Loucy (cell line): ENCODE measurements at regions not wholly inside any gene's neighbourhood (a gene's known extent, or its start where the extent isn't known, plus 50 kb on each side); places are given as distances from the start of the nearest gene placed in this dataset.

Experiments used
- EZH2phosphoT487 ChIP-seq: fragments of 200-600 bp; IDR thresholded peaks from 2 replicates; pipeline ENCODE4 v1.6.1; 2018; ENCODE audit warnings: antibody characterized with exemption, mild to moderate bottlenecking, moderate library complexity, borderline replicate concordance
- TF ChIP-seq, protein P1 (sequence below): fragments of 200-600 bp; sonication (generic); conservative IDR thresholded peaks from 2 replicates; pipeline ENCODE4 v1.5.1; 2014; ENCODE audit warnings: mild to moderate bottlenecking, antibody characterized with exemption, low read length

DNA sequence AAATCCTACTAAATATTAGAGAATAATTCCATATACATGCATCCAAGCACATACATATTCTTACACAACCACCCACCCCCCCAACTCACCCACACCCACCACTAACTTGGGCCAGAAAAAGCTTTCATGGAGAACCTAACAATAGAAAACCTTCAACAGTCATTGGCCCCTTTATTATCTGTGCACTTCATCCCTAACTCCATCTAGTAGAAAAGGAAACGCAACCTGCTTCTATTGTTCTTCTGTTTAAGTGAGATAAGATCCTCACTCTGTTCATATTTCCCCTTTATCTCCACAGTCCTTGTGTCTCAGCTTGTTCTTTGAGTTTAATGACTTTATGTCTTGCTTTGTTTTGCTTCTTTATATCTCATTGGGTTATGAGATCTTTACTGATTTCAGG lies 1740.2 kb upstream of the CELF4 start:
- TF ChIP-seq, protein P1, sequence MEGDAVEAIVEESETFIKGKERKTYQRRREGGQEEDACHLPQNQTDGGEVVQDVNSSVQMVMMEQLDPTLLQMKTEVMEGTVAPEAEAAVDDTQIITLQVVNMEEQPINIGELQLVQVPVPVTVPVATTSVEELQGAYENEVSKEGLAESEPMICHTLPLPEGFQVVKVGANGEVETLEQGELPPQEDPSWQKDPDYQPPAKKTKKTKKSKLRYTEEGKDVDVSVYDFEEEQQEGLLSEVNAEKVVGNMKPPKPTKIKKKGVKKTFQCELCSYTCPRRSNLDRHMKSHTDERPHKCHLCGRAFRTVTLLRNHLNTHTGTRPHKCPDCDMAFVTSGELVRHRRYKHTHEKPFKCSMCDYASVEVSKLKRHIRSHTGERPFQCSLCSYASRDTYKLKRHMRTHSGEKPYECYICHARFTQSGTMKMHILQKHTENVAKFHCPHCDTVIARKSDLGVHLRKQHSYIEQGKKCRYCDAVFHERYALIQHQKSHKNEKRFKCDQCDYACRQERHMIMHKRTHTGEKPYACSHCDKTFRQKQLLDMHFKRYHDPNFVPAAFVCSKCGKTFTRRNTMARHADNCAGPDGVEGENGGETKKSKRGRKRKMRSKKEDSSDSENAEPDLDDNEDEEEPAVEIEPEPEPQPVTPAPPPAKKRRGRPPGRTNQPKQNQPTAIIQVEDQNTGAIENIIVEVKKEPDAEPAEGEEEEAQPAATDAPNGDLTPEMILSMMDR: no peak
- no peak for TF ChIP-seq EZH2phosphoT487
